ENCODE measurements at regions not wholly inside any gene's neighbourhood (a gene's known extent, or its start where the extent isn't known, plus 50 kb on each side); places are given as distances from the start of the nearest gene placed in this dataset.

GRCh38 chr10:8810677-8811076 lies 756.2 kb downstream of the GATA3 start:
- no peaks in the 10 kb centered on the region for H3K4me1 Mint-ChIP-seq
- H3K36me3 Mint-ChIP-seq, result no peaks in the 10 kb centered on the region

GRCh38 chr10:8811201-8811600 lies 756.7 kb downstream of the GATA3 start:
- H3K9me3 Mint-ChIP-seq, result peaks cover 0 to 6% (median 3%) of the 10 kb centered on the region in 7 donors
- Histone ChIP-seq H3K4me1 (ENCODE audit: control insufficient read depth, insufficient read depth, low read length, poor library complexity, severe bottlenecking) (no peaks in the 10 kb centered on the region), H3K36me3 (ENCODE audit: control insufficient read depth, insufficient read depth, low read length) (no peaks in the 10 kb centered on the region), H3K27me3 (ENCODE audit: control insufficient read depth, insufficient read depth, low read length) (no peaks in the 10 kb centered on the region), H3K4me3 (ENCODE audit: low read depth, low read length) (no peak overlapping the region), H3K9me3 (ENCODE audit: control insufficient read depth in 2 of 2, low read length in 2 of 2) (no peaks in the 10 kb centered on the region), H3K27ac (ENCODE audit: insufficient read depth, low read length, poor library complexity, severe bottlenecking) (no peak overlapping the region)
- no peak overlapping the region for H3K4me3 Mint-ChIP-seq
- DNase-seq (no peak), ATAC-seq (ENCODE audit: low read depth in 2 of 2) (no peak)
- no peaks in the 10 kb centered on the region for H3K4me1 Mint-ChIP-seq
- H3K36me3 Mint-ChIP-seq, result no peaks in the 10 kb centered on the region
- H3K27me3 Mint-ChIP-seq, result peaks cover 8% of the 10 kb centered on the region
- no peak overlapping the region for H3K27ac Mint-ChIP-seq

More at GRCh38 chr10:8810677-8811076, 756.2 kb downstream of the GATA3 start:
- no peaks in the 10 kb centered on the region for H3K4me1 ChIP-seq (ENCODE audit: control insufficient read depth, insufficient read depth, low read length, poor library complexity, severe bottlenecking)
- H3K4me3 ChIP-seq (ENCODE audit: low read depth, low read length), result no peak overlapping the region
- H3K27me3 Mint-ChIP-seq, result peaks cover 7% of the 10 kb centered on the region
- peak overlapping the region in 1 of 4 donors; percentile 65 for H3K4me3 Mint-ChIP-seq
- H3K27ac Mint-ChIP-seq, result no peak overlapping the region
- H3K9me3 Mint-ChIP-seq, result peaks cover 0 to 6% (median 5%) of the 10 kb centered on the region in 7 donors
- ATAC-seq (ENCODE audit: low read depth in 2 of 2), result no peak
- no peaks in the 10 kb centered on the region for H3K9me3 ChIP-seq (ENCODE audit: control insufficient read depth in 2 of 2, low read length in 2 of 2)
- H3K27me3 ChIP-seq (ENCODE audit: control insufficient read depth, insufficient read depth, low read length), result no peaks in the 10 kb centered on the region
- no peaks in the 10 kb centered on the region for H3K36me3 ChIP-seq (ENCODE audit: control insufficient read depth, insufficient read depth, low read length)
- DNase-seq, result no peak
- H3K27ac ChIP-seq (ENCODE audit: insufficient read depth, low read length, poor library complexity, severe bottlenecking), result no peak overlapping the region

GRCh38 chr10:8815969-8816368 lies 761.5 kb downstream of the GATA3 start:
- no peaks in the 10 kb centered on the region for H3K4me1 Mint-ChIP-seq
- no peaks in the 10 kb centered on the region for H3K36me3 Mint-ChIP-seq
- H3K4me1 ChIP-seq (ENCODE audit: control insufficient read depth, insufficient read depth, low read length, poor library complexity, severe bottlenecking), result no peaks in the 10 kb centered on the region
- H3K9me3 Mint-ChIP-seq, result peaks cover 0 to 2% (median 0%) of the 10 kb centered on the region in 7 donors
- H3K4me3 Mint-ChIP-seq, result no peak overlapping the region
- peaks cover 8% of the 10 kb centered on the region for H3K27me3 Mint-ChIP-seq
- H3K27ac ChIP-seq (ENCODE audit: insufficient read depth, low read length, poor library complexity, severe bottlenecking), result no peak overlapping the region
- H3K27ac Mint-ChIP-seq, result no peak overlapping the region
- H3K27me3 ChIP-seq (ENCODE audit: control insufficient read depth, insufficient read depth, low read length), result no peaks in the 10 kb centered on the region
- no peaks in the 10 kb centered on the region for H3K9me3 ChIP-seq (ENCODE audit: control insufficient read depth in 2 of 2, low read length in 2 of 2)
- DNase-seq (no peak), ATAC-seq (ENCODE audit: low read depth in 2 of 2) (no peak)
- no peaks in the 10 kb centered on the region for H3K36me3 ChIP-seq (ENCODE audit: control insufficient read depth, insufficient read depth, low read length)
- H3K4me3 ChIP-seq (ENCODE audit: low read depth, low read length), result no peak overlapping the region

- H3K27me3 ChIP-seq (ENCODE audit: control insufficient read depth, insufficient read depth, low read length), result no peaks in the 10 kb centered on the region
- ATAC-seq (ENCODE audit: low read depth in 2 of 2), result no peak
Measured at GRCh38 chr10:8817299-8817698, 762.8 kb downstream of the GATA3 start.

GRCh38 chr10:8825611-8826010 lies 771.1 kb downstream of the GATA3 start:
- no peak for DNase-seq
- H3K4me3 ChIP-seq (ENCODE audit: low read depth, low read length), result no peak overlapping the region
- H3K27ac Mint-ChIP-seq, result no peak overlapping the region
- H3K36me3 ChIP-seq (ENCODE audit: control insufficient read depth, insufficient read depth, low read length), result no peaks in the 10 kb centered on the region
- no peak for ATAC-seq (ENCODE audit: low read depth in 2 of 2)
- peaks cover 6% of the 10 kb centered on the region for H3K27me3 Mint-ChIP-seq
- no peaks in the 10 kb centered on the region for H3K4me1 Mint-ChIP-seq
- H3K27ac ChIP-seq (ENCODE audit: insufficient read depth, low read length, poor library complexity, severe bottlenecking), result no peak overlapping the region
- no peaks in the 10 kb centered on the region for H3K4me1 ChIP-seq (ENCODE audit: control insufficient read depth, insufficient read depth, low read length, poor library complexity, severe bottlenecking)
- no peaks in the 10 kb centered on the region for H3K9me3 Mint-ChIP-seq
- H3K36me3 Mint-ChIP-seq, result no peaks in the 10 kb centered on the region
- H3K4me3 Mint-ChIP-seq, result no peak overlapping the region
- peaks cover 3% of the 10 kb centered on the region for H3K27me3 ChIP-seq (ENCODE audit: control insufficient read depth, insufficient read depth, low read length)
- H3K9me3 ChIP-seq (ENCODE audit: control insufficient read depth in 2 of 2, low read length in 2 of 2), result no peaks in the 10 kb centered on the region

More at GRCh38 chr10:8817299-8817698, 762.8 kb downstream of the GATA3 start:
- Mint-ChIP-seq H3K36me3 (no peaks in the 10 kb centered on the region), H3K27ac (no peak overlapping the region), H3K9me3 (peaks cover 0 to 2% (median 0%) of the 10 kb centered on the region in 7 donors), H3K4me1 (no peaks in the 10 kb centered on the region), H3K4me3 (no peak overlapping the region), H3K27me3 (peaks cover 8% of the 10 kb centered on the region)
- Histone ChIP-seq H3K4me3 (ENCODE audit: low read depth, low read length) (no peak overlapping the region), H3K36me3 (ENCODE audit: control insufficient read depth, insufficient read depth, low read length) (no peaks in the 10 kb centered on the region), H3K27ac (ENCODE audit: insufficient read depth, low read length, poor library complexity, severe bottlenecking) (no peak overlapping the region), H3K9me3 (ENCODE audit: control insufficient read depth in 2 of 2, low read length in 2 of 2) (no peaks in the 10 kb centered on the region), H3K4me1 (ENCODE audit: control insufficient read depth, insufficient read depth, low read length, poor library complexity, severe bottlenecking) (no peaks in the 10 kb centered on the region)
- DNase-seq, result no peak

GRCh38 chr10:8829592-8829991 lies 775.1 kb downstream of the GATA3 start:
- ATAC-seq (ENCODE audit: low read depth in 2 of 2), result no peak
- H3K9me3 Mint-ChIP-seq, result no peaks in the 10 kb centered on the region
- H3K27ac ChIP-seq (ENCODE audit: insufficient read depth, low read length, poor library complexity, severe bottlenecking), result no peak overlapping the region
- no peak for DNase-seq
- H3K4me3 ChIP-seq (ENCODE audit: low read depth, low read length), result no peak overlapping the region
- H3K4me1 Mint-ChIP-seq, result no peaks in the 10 kb centered on the region
- H3K9me3 ChIP-seq (ENCODE audit: control insufficient read depth in 2 of 2, low read length in 2 of 2), result no peaks in the 10 kb centered on the region
- no peak overlapping the region for H3K27ac Mint-ChIP-seq
- H3K4me3 Mint-ChIP-seq, result no peak overlapping the region
- peaks cover 3% of the 10 kb centered on the region for H3K27me3 ChIP-seq (ENCODE audit: control insufficient read depth, insufficient read depth, low read length)
- peaks cover 6% of the 10 kb centered on the region for H3K27me3 Mint-ChIP-seq
- no peaks in the 10 kb centered on the region for H3K36me3 ChIP-seq (ENCODE audit: control insufficient read depth, insufficient read depth, low read length)
- no peaks in the 10 kb centered on the region for H3K36me3 Mint-ChIP-seq
- no peaks in the 10 kb centered on the region for H3K4me1 ChIP-seq (ENCODE audit: control insufficient read depth, insufficient read depth, low read length, poor library complexity, severe bottlenecking)

- DNase-seq (no peak), ATAC-seq (ENCODE audit: low read depth in 2 of 2) (no peak)
- Histone ChIP-seq H3K9me3 (ENCODE audit: control insufficient read depth in 2 of 2, low read length in 2 of 2) (no peaks in the 10 kb centered on the region), H3K4me1 (ENCODE audit: control insufficient read depth, insufficient read depth, low read length, poor library complexity, severe bottlenecking) (no peaks in the 10 kb centered on the region), H3K27ac (ENCODE audit: insufficient read depth, low read length, poor library complexity, severe bottlenecking) (no peak overlapping the region), H3K27me3 (ENCODE audit: control insufficient read depth, insufficient read depth, low read length) (peaks cover 3% of the 10 kb centered on the region), H3K36me3 (ENCODE audit: control insufficient read depth, insufficient read depth, low read length) (no peaks in the 10 kb centered on the region), H3K4me3 (ENCODE audit: low read depth, low read length) (no peak overlapping the region)
- H3K9me3 Mint-ChIP-seq, result no peaks in the 10 kb centered on the region
- H3K27ac Mint-ChIP-seq, result no peak overlapping the region
- H3K27me3 Mint-ChIP-seq, result peaks cover 6% of the 10 kb centered on the region
- no peak overlapping the region for H3K4me3 Mint-ChIP-seq
- no peaks in the 10 kb centered on the region for H3K4me1 Mint-ChIP-seq
- no peaks in the 10 kb centered on the region for H3K36me3 Mint-ChIP-seq
Measured at GRCh38 chr10:8830048-8830447, 775.6 kb downstream of the GATA3 start.

GRCh38 chr10:8830876-8831275 lies 776.4 kb downstream of the GATA3 start:
- DNase-seq (no peak), ATAC-seq (ENCODE audit: low read depth in 2 of 2) (peak in 1 of 2 donors; percentile 34)
- H3K36me3 ChIP-seq (ENCODE audit: control insufficient read depth, insufficient read depth, low read length), result no peaks in the 10 kb centered on the region
- peaks cover 2% of the 10 kb centered on the region for H3K27me3 ChIP-seq (ENCODE audit: control insufficient read depth, insufficient read depth, low read length)
- Mint-ChIP-seq H3K27ac (no peak overlapping the region), H3K4me3 (no peak overlapping the region), H3K9me3 (no peaks in the 10 kb centered on the region), H3K27me3 (peaks cover 6% of the 10 kb centered on the region), H3K36me3 (no peaks in the 10 kb centered on the region), H3K4me1 (no peaks in the 10 kb centered on the region)
- no peak overlapping the region for H3K4me3 ChIP-seq (ENCODE audit: low read depth, low read length)
- no peaks in the 10 kb centered on the region for H3K4me1 ChIP-seq (ENCODE audit: control insufficient read depth, insufficient read depth, low read length, poor library complexity, severe bottlenecking)
- H3K9me3 ChIP-seq (ENCODE audit: control insufficient read depth in 2 of 2, low read length in 2 of 2), result no peaks in the 10 kb centered on the region
- H3K27ac ChIP-seq (ENCODE audit: insufficient read depth, low read length, poor library complexity, severe bottlenecking), result no peak overlapping the region
